DOHH2 (cell line): ENCODE measurements at regions not wholly inside any gene's neighbourhood (a gene's known extent, or its start where the extent isn't known, plus 50 kb on each side); places are given as distances from the start of the nearest gene placed in this dataset.

ENCODE experiments used
- CTCF ChIP-seq: fragments of 200-600 bp; sonication (generic); IDR thresholded peaks from one replicate; pipeline ENCODE4 v1.5.1; 2014; ENCODE audit warnings: antibody characterized with exemption, mild to moderate bottlenecking, low read depth, low read length; ENCODE audit not compliant: poor library complexity, severe bottlenecking
- EZH2phosphoT487 ChIP-seq: fragments of 200-600 bp; sonication (generic); IDR thresholded peaks from 2 replicates; pipeline ENCODE4 v1.6.1; 2017; ENCODE audit warnings: borderline replicate concordance, mild to moderate bottlenecking, antibody characterized with exemption, low read length, moderate library complexity, mixed read lengths

GRCh38 chr2:239530749-239531316, 130.0 kb upstream of the HDAC4 start:
- TF ChIP-seq CTCF (no peak), EZH2phosphoT487 (no peak)
